ENCODE measurements at regions not wholly inside any gene's neighbourhood (a gene's known extent, or its start where the extent isn't known, plus 50 kb on each side); places are given as distances from the start of the nearest gene placed in this dataset.

DNA sequence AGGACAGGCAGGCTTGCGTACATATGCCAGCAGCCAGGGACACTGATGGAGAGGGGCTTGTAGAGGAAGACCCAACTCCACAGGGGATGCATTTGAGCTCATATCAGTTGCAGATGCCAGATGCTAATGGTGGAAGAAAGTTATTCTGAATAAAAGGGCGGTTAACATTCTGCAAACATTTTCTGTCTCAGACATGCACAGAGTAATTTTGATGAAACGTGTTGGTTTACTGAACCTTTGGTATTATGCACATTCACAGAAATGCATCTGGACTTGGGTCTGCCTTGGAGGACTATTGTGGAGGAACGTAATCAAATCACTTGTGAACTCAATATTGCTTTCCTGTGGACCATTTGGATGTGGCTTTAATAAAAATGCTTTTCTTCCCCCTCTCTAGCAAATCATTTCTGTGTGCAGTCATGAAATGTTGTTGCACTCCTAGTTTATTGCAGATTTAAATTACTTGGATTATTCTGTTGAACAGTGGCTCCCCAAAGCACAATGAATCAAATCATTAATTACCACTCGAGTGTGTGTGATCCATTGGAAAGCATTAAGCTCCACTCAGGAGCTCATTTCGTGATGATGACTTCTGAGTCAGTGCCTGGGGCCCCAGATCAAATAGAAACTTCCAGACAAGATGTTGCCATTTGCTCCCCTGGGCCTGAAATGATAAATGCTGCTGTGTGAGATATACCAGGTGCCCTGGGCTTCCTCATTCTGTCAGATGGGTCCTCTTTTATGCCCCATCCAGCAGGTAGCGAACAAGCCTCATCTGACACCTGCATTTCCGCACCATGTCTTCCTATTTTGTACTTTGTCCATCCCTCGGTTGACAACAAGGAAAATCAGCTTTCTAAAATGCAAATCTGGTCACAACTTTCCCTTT is 697.0 kb upstream of the HS6ST1 start:
- TF ChIP-seq ZNF274 (CRISPR knock-in tag; IDR thresholded peaks at IDR 0.05) (no peak), POLR2A (IDR thresholded peaks at IDR 0.05; ENCODE audit: insufficient read depth in 1 of 2, low read depth in 2 of 2, low read length in 2 of 2) (no peak), ARNT (IDR thresholded peaks at IDR 0.05) (no peak), ZNF570 (CRISPR knock-in tag; IDR thresholded peaks at IDR 0.05; ENCODE audit: borderline replicate concordance) (no peak), SRSF9 (IDR thresholded peaks at IDR 0.05; ENCODE audit: borderline replicate concordance, insufficient read depth, low read depth, low read length, poor library complexity, severe bottlenecking) (no peak)
- TF ChIP-seq, protein P1, sequence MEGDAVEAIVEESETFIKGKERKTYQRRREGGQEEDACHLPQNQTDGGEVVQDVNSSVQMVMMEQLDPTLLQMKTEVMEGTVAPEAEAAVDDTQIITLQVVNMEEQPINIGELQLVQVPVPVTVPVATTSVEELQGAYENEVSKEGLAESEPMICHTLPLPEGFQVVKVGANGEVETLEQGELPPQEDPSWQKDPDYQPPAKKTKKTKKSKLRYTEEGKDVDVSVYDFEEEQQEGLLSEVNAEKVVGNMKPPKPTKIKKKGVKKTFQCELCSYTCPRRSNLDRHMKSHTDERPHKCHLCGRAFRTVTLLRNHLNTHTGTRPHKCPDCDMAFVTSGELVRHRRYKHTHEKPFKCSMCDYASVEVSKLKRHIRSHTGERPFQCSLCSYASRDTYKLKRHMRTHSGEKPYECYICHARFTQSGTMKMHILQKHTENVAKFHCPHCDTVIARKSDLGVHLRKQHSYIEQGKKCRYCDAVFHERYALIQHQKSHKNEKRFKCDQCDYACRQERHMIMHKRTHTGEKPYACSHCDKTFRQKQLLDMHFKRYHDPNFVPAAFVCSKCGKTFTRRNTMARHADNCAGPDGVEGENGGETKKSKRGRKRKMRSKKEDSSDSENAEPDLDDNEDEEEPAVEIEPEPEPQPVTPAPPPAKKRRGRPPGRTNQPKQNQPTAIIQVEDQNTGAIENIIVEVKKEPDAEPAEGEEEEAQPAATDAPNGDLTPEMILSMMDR (CRISPR knock-in tag; IDR thresholded peaks at IDR 0.05) = no peak
